ENCODE measurements at regions not wholly inside any gene's neighbourhood (a gene's known extent, or its start where the extent isn't known, plus 50 kb on each side); places are given as distances from the start of the nearest gene placed in this dataset.
"Not testable (repeated sequence)": the region's sequence is repeated elsewhere in the genome, so short reads cannot be mapped to it uniquely, and the experiment has no call there.

- H3K18ac ChIP-seq (ENCODE audit: extremely low read depth, low read length); FAIRE-seq; H3K56ac ChIP-seq (replicated peaks; ENCODE audit: insufficient read length, low read depth, low read length); H2BK15ac ChIP-seq (ENCODE audit: low read length); H2BK12ac ChIP-seq (ENCODE audit: low read depth, low read length); H3K27ac ChIP-seq (ENCODE audit: low read depth, low read length); H3K9ac ChIP-seq (replicated peaks in 1 of 4; ENCODE audit: extremely low read depth in 1 of 4, low read depth in 3 of 4, low read length in 3 of 4); H3K4me1 ChIP-seq (replicated peaks in 1 of 4; ENCODE audit: control insufficient read depth in 3 of 4, insufficient read depth in 4 of 4, low read length in 3 of 4); H3K27me3 ChIP-seq (replicated peaks in 1 of 4; ENCODE audit: control insufficient read depth in 3 of 4, extremely low read depth in 1 of 4, insufficient read depth in 3 of 4, low read length in 3 of 4); CTCF ChIA-PET (ENCODE audit: partially characterized antibody); H4K91ac ChIP-seq (replicated peaks; ENCODE audit: insufficient read length, low read length); POLR2A ChIA-PET (ENCODE audit: partially characterized antibody); H3K23ac ChIP-seq (ENCODE audit: insufficient read length); H3K4ac ChIP-seq (replicated peaks; ENCODE audit: insufficient read length, low read depth, low read length); H3K9me3 ChIP-seq (ENCODE audit: insufficient read depth in 2 of 2, low read depth in 1 of 2, low read length in 1 of 2); H3K79me1 ChIP-seq (ENCODE audit: low read depth, low read length); H2AFZ ChIP-seq (ENCODE audit: low read length); H3K23me2 ChIP-seq (ENCODE audit: low read depth, low read length); H3K14ac ChIP-seq (ENCODE audit: insufficient read length); H2BK20ac ChIP-seq (ENCODE audit: low read length); H3K79me2 ChIP-seq (ENCODE audit: control insufficient read depth in 1 of 2, insufficient read depth in 2 of 2, low read length in 2 of 2); H4K5ac ChIP-seq (ENCODE audit: insufficient read length, low read depth, low read length); H3K36me3 ChIP-seq (ENCODE audit: control insufficient read depth in 2 of 4, insufficient read depth in 4 of 4, low read length in 3 of 4); H2BK5ac ChIP-seq (ENCODE audit: low read depth, low read length); H4K8ac ChIP-seq (ENCODE audit: extremely low read depth, insufficient read depth, low read length); H4K20me1 ChIP-seq (replicated peaks in 1 of 2; ENCODE audit: control insufficient read depth in 1 of 2, insufficient read depth in 2 of 2, low read length in 2 of 2); H2BK120ac ChIP-seq (replicated peaks; ENCODE audit: low read depth, low read length); H2AK5ac ChIP-seq (ENCODE audit: low read depth, low read length): not testable (repeated sequence)
- TF ChIP-seq TBP (IDR thresholded peaks at IDR 0.05; ENCODE audit: low read depth, low read length) (peak; percentile 99), MAFK (IDR thresholded peaks at IDR 0.05; ENCODE audit: low read depth, low read length) (peak; percentile 43; the same call in 1 of the 2 replicates)
- H3K4me3 ChIP-seq (ENCODE audit: extremely low read depth in 1 of 4, insufficient read depth in 2 of 4, low read depth in 3 of 4, low read length in 4 of 4) = peak overlapping the region in 3 of 4 experiments; percentile 21 to 68 (median 65); a peak in 5 of 8 replicates
- peak overlapping the region; percentile 27 to 38; a peak in 3 of 4 replicates for H3K4me2 ChIP-seq (ENCODE audit: insufficient read depth in 1 of 2, low read depth in 2 of 2, low read length in 2 of 2)
- peak in 1 of 2 experiments; percentile 84 for DNase-seq (ENCODE audit: low read depth in 1 of 2, low spot score in 2 of 2)
- WGBS, 2 experiments (ENCODE audit: extremely low coverage in 1 of 2, insufficient coverage in 1 of 2, insufficient read length in 1 of 2, insufficient replicate concordance in 2 of 2, low coverage in 1 of 2, low lambda C conversion rate in 2 of 2, missing lambda C conversion rate in 1 of 2) = 30% methylated on average over 30 of the region's 38 CpGs; no CpG with 5 or more reads in 1 of the 2 experiments
Measured at GRCh38 chr6:57799703-57800479, 482.5 kb downstream of the PRIM2 start.
